GM12873 (cell line): ENCODE measurements at regions not wholly inside any gene's neighbourhood (a gene's known extent, or its start where the extent isn't known, plus 50 kb on each side); places are given as distances from the start of the nearest gene placed in this dataset.

Experiments used
- CTCF ChIP-seq: IDR thresholded peaks from 2 replicates; pipeline ENCODE4 v1.5.1; 2012; ENCODE audit warnings: low read depth, mild to moderate bottlenecking, moderate library complexity, low read length, control low read depth; ENCODE audit not compliant: insufficient read depth; ENCODE audit errors: missing control alignments

GRCh38 chr13:73598020-73598712 is 536.0 kb downstream of the KLF12 start:
- TF ChIP-seq CTCF = no peak

- no peak for TF ChIP-seq CTCF
Observed at GRCh38 chr13:73596382-73596781, 537.6 kb downstream of the KLF5 start.

- no peak for TF ChIP-seq CTCF
Observed at GRCh38 chr13:73593199-73593765, 534.5 kb downstream of the KLF5 start.

- TF ChIP-seq CTCF = no peak
Observed at GRCh38 chr13:73591861-73592260, 533.1 kb downstream of the KLF5 start.

GRCh38 chr13:73590795-73591194 is 532.0 kb downstream of the KLF5 start:
- TF ChIP-seq CTCF = no peak

- no peak for TF ChIP-seq CTCF
Observed at GRCh38 chr13:73585236-73585635, 526.4 kb downstream of the KLF5 start.

- no peak for TF ChIP-seq CTCF
Observed at GRCh38 chr13:73583331-73583730, 524.5 kb downstream of the KLF5 start.
